ENCODE measurements at regions not wholly inside any gene's neighbourhood (a gene's known extent, or its start where the extent isn't known, plus 50 kb on each side); places are given as distances from the start of the nearest gene placed in this dataset.

- no peak for TF ChIP-seq CTCF (IDR thresholded peaks at IDR 0.05)
- no peak for TF ChIP-seq POLR2A (IDR thresholded peaks at IDR 0.05)
- no peak for TF ChIP-seq POLR2AphosphoS5 (IDR thresholded peaks at IDR 0.05)
- no peak for TF ChIP-seq EP300 (IDR thresholded peaks at IDR 0.05)
Measured at GRCh38 chr17:27082775-27083154, 211.1 kb upstream of the WSB1 start.

All from sigmoid colon (tissue), 4 donors.